Caco-2 (cell line): ENCODE measurements at regions not wholly inside any gene's neighbourhood (a gene's known extent, or its start where the extent isn't known, plus 50 kb on each side); places are given as distances from the start of the nearest gene placed in this dataset.

ENCODE experiments used
- BruUV-seq: library from RNA; stranded (reverse); fragments of 400-500 nt; replicated peaks from 2 replicates; lab custom pipeline; 2021; lab: Mats Ljungman, UMichigan
- CTCF ChIA-PET: fragments of 300-600 bp; sonication (Branson Sonifier 250); formaldehyde crosslinking; loops from one replicate; lab custom pipeline; 2022; ENCODE audit warnings: antibody characterized with exemption; lab: Charles Lee
- POLR2A ChIA-PET: fragments of 300-600 bp; sonication (Branson Sonifier 250); formaldehyde crosslinking; loops from one replicate; lab custom pipeline; 2022; ENCODE audit warnings: antibody characterized with exemption; lab: Charles Lee
- DNase-seq, 2 experiments: peaks; one replicate each; pipeline versions ENCODE4 v3.0.0 to v3.0.0-alpha.2; 2020 to 2022
- H3K27me3 ChIP-seq: replicated peaks from 2 replicates; pipeline ENCODE4 v1.6.0; 2011; ENCODE audit warnings: low read length; ENCODE audit not compliant: control insufficient read depth, insufficient read depth
- H3K36me3 ChIP-seq: 2 replicates; pipeline ENCODE4 v1.5.1; 2011; ENCODE audit warnings: low read length; ENCODE audit not compliant: control insufficient read depth, insufficient read depth
- H3K4me1 ChIP-seq: fragments of 250-450 bp; sonication (Bioruptor Pico); 2 replicates; pipeline ENCODE4 v1.5.1; 2020; ENCODE audit warnings: mild to moderate bottlenecking
- H3K4me3 ChIP-seq: 2 replicates; pipeline ENCODE4 v1.5.1; 2011; ENCODE audit warnings: low read depth, mild to moderate bottlenecking, control low read depth, low read length
- H3K9me3 ChIP-seq: fragments of 250-450 bp; sonication (Bioruptor Pico); 2 replicates; pipeline ENCODE4 v1.5.1; 2020; ENCODE audit warnings: mild to moderate bottlenecking, moderate library complexity
- H3K27ac Mint-ChIP-seq: one replicate; pipeline ENCODE4 v1.8.0; 2022; ENCODE audit warnings: mixed read lengths; ENCODE audit not compliant: unreplicated experiment
- H3K27me3 Mint-ChIP-seq: one replicate; pipeline ENCODE4 v1.8.0; 2022; ENCODE audit warnings: mixed read lengths; ENCODE audit not compliant: insufficient read depth, unreplicated experiment
- H3K36me3 Mint-ChIP-seq: one replicate; pipeline ENCODE4 v1.8.0; 2022; ENCODE audit warnings: mild to moderate bottlenecking, mixed read lengths; ENCODE audit not compliant: insufficient read depth, unreplicated experiment
- H3K4me1 Mint-ChIP-seq: one replicate; pipeline ENCODE4 v1.8.0; 2022; ENCODE audit warnings: low read depth, mixed read lengths; ENCODE audit not compliant: unreplicated experiment
- H3K4me3 Mint-ChIP-seq: one replicate; pipeline ENCODE4 v1.8.0; 2022; ENCODE audit warnings: mild to moderate bottlenecking, moderate library complexity, mixed read lengths; ENCODE audit not compliant: unreplicated experiment
- H3K9me3 Mint-ChIP-seq: one replicate; pipeline ENCODE4 v1.8.0; 2022; ENCODE audit warnings: mixed read lengths; ENCODE audit not compliant: unreplicated experiment
- CTCF ChIP-seq, 2 experiments: fragments of 200-600 bp in 1 of 2; IDR thresholded peaks; 1 replicate in 1 of 2; 2 replicates in 1 of 2; pipeline versions ENCODE4 v1.5.1 to v1.8.0; 2011 to 2022; ENCODE audit warnings: antibody characterized with exemption in 1 of 2, control low read depth in 1 of 2, inconsistent platforms in 1 of 2, low read depth in 1 of 2, low read length in 1 of 2, mild to moderate bottlenecking in 1 of 2, moderate library complexity in 1 of 2; ENCODE audit not compliant: insufficient read depth in 1 of 2, severe bottlenecking in 1 of 2, unreplicated experiment in 1 of 2
- intact Hi-C: fragments of 100-400 bp; cut with micrococcal nuclease; formaldehyde crosslinking; loops from one replicate; pipeline ENCODE4 v1.10.0; 2022; ENCODE audit not compliant: unreplicated experiment

GRCh38 chr3:106795553-106795952, 581.7 kb upstream of the CCDC54 start:
- Mint-ChIP-seq H3K4me3 (no peak overlapping the region), H3K36me3 (no peaks in the 10 kb centered on the region), H3K27me3 (peaks cover 2% of the 10 kb centered on the region), H3K27ac (no peak overlapping the region), H3K4me1 (no peaks in the 10 kb centered on the region), H3K9me3 (no peaks in the 10 kb centered on the region)
- CTCF ChIA-PET: no interaction called here
- intact Hi-C loops: no loop called here
- DNase-seq: no peak
- no peaks in the 10 kb centered on the region for H3K4me1 ChIP-seq
- no TSS peak for BruUV-seq
- no peak overlapping the region for H3K4me3 ChIP-seq
- H3K36me3 ChIP-seq: no peaks in the 10 kb centered on the region
- TF ChIP-seq CTCF (IDR thresholded peaks at IDR 0.05; ENCODE audit: insufficient read depth in 1 of 2, low read depth in 1 of 2, low read length in 1 of 2, severe bottlenecking in 1 of 2, unreplicated experiment in 1 of 2): no peak
- H3K9me3 ChIP-seq: no peaks in the 10 kb centered on the region; the same call in 1 of the 2 replicates
- POLR2A ChIA-PET: no interaction called here
- H3K27me3 ChIP-seq: no peaks in the 10 kb centered on the region

GRCh38 chr3:106797461-106797860, 579.8 kb upstream of the CCDC54 start:
- no peaks in the 10 kb centered on the region for H3K9me3 Mint-ChIP-seq
- no peaks in the 10 kb centered on the region for H3K36me3 Mint-ChIP-seq
- no peak for TF ChIP-seq CTCF (IDR thresholded peaks at IDR 0.05; ENCODE audit: insufficient read depth in 1 of 2, low read depth in 1 of 2, low read length in 1 of 2, severe bottlenecking in 1 of 2, unreplicated experiment in 1 of 2)
- no TSS peak for BruUV-seq
- no peaks in the 10 kb centered on the region for H3K4me1 Mint-ChIP-seq
- H3K36me3 ChIP-seq: no peaks in the 10 kb centered on the region
- peaks cover 2% of the 10 kb centered on the region for H3K27me3 Mint-ChIP-seq
- H3K27ac Mint-ChIP-seq: no peak overlapping the region
- no peak overlapping the region for H3K4me3 Mint-ChIP-seq
- intact Hi-C loops: no loop called here
- ChIA-PET CTCF (no interaction called here), POLR2A (no interaction called here)
- H3K4me1 ChIP-seq: no peaks in the 10 kb centered on the region
- H3K4me3 ChIP-seq: no peak overlapping the region
- no peak for DNase-seq
- no peaks in the 10 kb centered on the region for H3K27me3 ChIP-seq
- H3K9me3 ChIP-seq: no peaks in the 10 kb centered on the region; the same call in 1 of the 2 replicates

- no peaks in the 10 kb centered on the region for H3K27me3 Mint-ChIP-seq
- intact Hi-C loops: no loop called here
- Histone ChIP-seq H3K9me3 (no peaks in the 10 kb centered on the region; the same call in 1 of the 2 replicates), H3K4me1 (no peaks in the 10 kb centered on the region), H3K36me3 (no peaks in the 10 kb centered on the region), H3K27me3 (no peaks in the 10 kb centered on the region), H3K4me3 (no peak overlapping the region)
- DNase-seq: no peak
- no peak overlapping the region for H3K4me3 Mint-ChIP-seq
- POLR2A ChIA-PET: no interaction called here
- no peaks in the 10 kb centered on the region for H3K4me1 Mint-ChIP-seq
- CTCF ChIA-PET: no interaction called here
- H3K36me3 Mint-ChIP-seq: no peaks in the 10 kb centered on the region
- no TSS peak for BruUV-seq
- no peaks in the 10 kb centered on the region for H3K9me3 Mint-ChIP-seq
- no peak overlapping the region for H3K27ac Mint-ChIP-seq
- no peak for TF ChIP-seq CTCF (IDR thresholded peaks at IDR 0.05; ENCODE audit: insufficient read depth in 1 of 2, low read depth in 1 of 2, low read length in 1 of 2, severe bottlenecking in 1 of 2, unreplicated experiment in 1 of 2)
Observed at GRCh38 chr3:106805625-106806024, 571.6 kb upstream of the CCDC54 start.
